ENCODE measurements at regions not wholly inside any gene's neighbourhood (a gene's known extent, or its start where the extent isn't known, plus 50 kb on each side); places are given as distances from the start of the nearest gene placed in this dataset.

DNA sequence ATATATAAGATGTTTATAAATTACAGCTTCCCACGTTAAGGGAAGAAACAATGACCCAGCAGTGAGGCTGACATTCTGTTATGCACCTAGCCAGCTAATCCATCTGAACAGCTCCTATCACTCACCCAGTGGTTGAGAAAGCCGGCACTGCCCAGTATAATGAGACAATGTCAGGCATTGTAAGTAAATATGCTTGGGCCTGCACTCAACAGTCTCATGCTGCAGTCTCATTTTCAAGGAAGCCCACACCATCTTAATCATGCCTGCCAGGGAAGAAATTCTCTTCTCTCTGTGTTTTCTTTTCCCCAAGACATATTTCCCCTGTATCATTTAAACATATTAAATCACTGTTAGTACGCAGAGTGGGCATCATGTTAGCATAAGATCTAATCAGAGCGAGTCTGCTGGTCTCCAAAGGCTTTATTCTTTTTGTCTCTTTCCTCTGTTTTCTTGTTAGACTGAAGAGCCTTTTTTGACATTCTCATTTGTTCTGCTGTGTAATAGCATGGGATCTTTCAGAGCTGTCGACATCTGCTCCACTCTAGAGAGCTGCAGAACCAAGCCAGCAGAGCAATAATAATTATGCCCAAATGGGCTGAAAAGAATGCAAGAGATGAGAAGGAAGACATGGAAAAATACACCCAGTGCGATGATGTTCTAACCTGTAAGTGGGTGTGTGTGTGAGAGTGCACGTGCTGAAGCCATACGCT, 67.6 kb upstream of the SLC22A15 start:
- TF ChIP-seq EZH2 (IDR thresholded peaks at IDR 0.05; ENCODE audit: low read length), result no peak
- TF ChIP-seq, protein P1, sequence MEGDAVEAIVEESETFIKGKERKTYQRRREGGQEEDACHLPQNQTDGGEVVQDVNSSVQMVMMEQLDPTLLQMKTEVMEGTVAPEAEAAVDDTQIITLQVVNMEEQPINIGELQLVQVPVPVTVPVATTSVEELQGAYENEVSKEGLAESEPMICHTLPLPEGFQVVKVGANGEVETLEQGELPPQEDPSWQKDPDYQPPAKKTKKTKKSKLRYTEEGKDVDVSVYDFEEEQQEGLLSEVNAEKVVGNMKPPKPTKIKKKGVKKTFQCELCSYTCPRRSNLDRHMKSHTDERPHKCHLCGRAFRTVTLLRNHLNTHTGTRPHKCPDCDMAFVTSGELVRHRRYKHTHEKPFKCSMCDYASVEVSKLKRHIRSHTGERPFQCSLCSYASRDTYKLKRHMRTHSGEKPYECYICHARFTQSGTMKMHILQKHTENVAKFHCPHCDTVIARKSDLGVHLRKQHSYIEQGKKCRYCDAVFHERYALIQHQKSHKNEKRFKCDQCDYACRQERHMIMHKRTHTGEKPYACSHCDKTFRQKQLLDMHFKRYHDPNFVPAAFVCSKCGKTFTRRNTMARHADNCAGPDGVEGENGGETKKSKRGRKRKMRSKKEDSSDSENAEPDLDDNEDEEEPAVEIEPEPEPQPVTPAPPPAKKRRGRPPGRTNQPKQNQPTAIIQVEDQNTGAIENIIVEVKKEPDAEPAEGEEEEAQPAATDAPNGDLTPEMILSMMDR (optimal IDR thresholded peaks at IDR 0.05 in 1 of 3, IDR thresholded peaks at IDR 0.05 in 1 of 3, conservative IDR thresholded peaks at IDR 0.05 in 1 of 3; ENCODE audit: extremely low read depth in 1 of 3, insufficient read depth in 2 of 3, low read length in 3 of 3), result no peak
